Activated naive CD8-positive, alpha-beta T cell treated with anti-CD3 and anti-CD28 coated beads, Interleukin-2, amount 10 ng/mL, durations not matched to agents 7 days and 5 days (primary cell): ENCODE measurements at regions not wholly inside any gene's neighbourhood (a gene's known extent, or its start where the extent isn't known, plus 50 kb on each side); places are given as distances from the start of the nearest gene placed in this dataset.
"Not testable (repeated sequence)": the region's sequence is repeated elsewhere in the genome, so short reads cannot be mapped to it uniquely, and the experiment has no call there.

Experiments
- ATAC-seq: fragments of 150-1000 bp; cut with Tn5 transposase; one replicate; pipeline ENCODE4 v1.10.0; 2021; ENCODE audit warnings: low read depth, moderate library complexity
- POLR2A ChIA-PET: fragments of 350-600 bp; sonication (Branson Sonifier 250); formaldehyde crosslinking; loops from one replicate; lab custom pipeline; 2021; ENCODE audit warnings: antibody characterized with exemption; lab: Charles Lee
- DNase-seq: peaks from one replicate; pipeline ENCODE4 v3.0.0; 2021
- H3K27ac Mint-ChIP-seq: one replicate; pipeline ENCODE4 v1.8.0; 2022; ENCODE audit warnings: mild to moderate bottlenecking, mixed read lengths
- H3K27me3 Mint-ChIP-seq: one replicate; pipeline ENCODE4 v1.8.0; 2022; ENCODE audit warnings: mild to moderate bottlenecking, moderate library complexity, mixed read lengths
- H3K36me3 Mint-ChIP-seq: one replicate; pipeline ENCODE4 v1.8.0; 2021; ENCODE audit warnings: mild to moderate bottlenecking, mixed read lengths
- H3K4me1 Mint-ChIP-seq: one replicate; pipeline ENCODE4 v1.8.0; 2021; ENCODE audit warnings: mixed read lengths
- H3K4me3 Mint-ChIP-seq: one replicate; pipeline ENCODE4 v1.8.0; 2022; ENCODE audit warnings: mild to moderate bottlenecking, moderate library complexity, mixed read lengths
- H3K9me3 Mint-ChIP-seq: one replicate; pipeline ENCODE4 v1.8.0; 2021; ENCODE audit warnings: mixed read lengths

GRCh38 chr13:65829241-65830008 is 1400.7 kb downstream of the PCDH9 start:
- ATAC-seq (no peak), DNase-seq (no peak)
- Mint-ChIP-seq H3K27me3 (no peaks in the 10 kb centered on the region), H3K27ac (no peak overlapping the region), H3K4me3 (no peak overlapping the region), H3K9me3 (no peaks in the 10 kb centered on the region), H3K36me3 (no peaks in the 10 kb centered on the region), H3K4me1 (no peaks in the 10 kb centered on the region)
- POLR2A ChIA-PET: no interaction called here

- H3K27me3 Mint-ChIP-seq: no peaks in the 10 kb centered on the region
- POLR2A ChIA-PET: no interaction called here
Observed at GRCh38 chr13:65826657-65827056, 1403.5 kb downstream of the PCDH9 start.

DNA sequence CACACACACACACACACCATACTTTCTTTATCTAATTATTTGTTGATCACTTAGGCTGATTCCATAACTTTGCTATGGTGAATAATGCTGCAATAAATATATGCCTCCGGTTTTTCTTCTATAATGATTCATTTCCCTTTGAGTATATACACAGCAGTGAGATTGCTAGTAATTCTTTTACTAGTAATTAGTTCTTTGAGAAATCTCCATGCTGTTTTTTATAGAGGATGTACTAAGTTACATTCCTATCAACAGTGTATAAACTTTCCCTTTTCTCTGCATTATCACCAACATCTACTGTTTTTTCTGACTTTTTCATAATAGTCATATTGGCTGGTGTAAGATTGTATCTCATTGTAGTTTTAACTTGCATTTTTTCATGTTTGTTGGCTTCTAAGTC is 1405.1 kb downstream of the PCDH9 start:
- Mint-ChIP-seq H3K9me3 (no peaks in the 10 kb centered on the region), H3K36me3 (no peaks in the 10 kb centered on the region), H3K4me3 (no peak overlapping the region), H3K27ac (no peak overlapping the region), H3K27me3 (no peaks in the 10 kb centered on the region), H3K4me1 (no peaks in the 10 kb centered on the region)
- DNase-seq (no peak), ATAC-seq (no peak)
- POLR2A ChIA-PET: no interaction called here

More at GRCh38 chr13:65826657-65827056, 1403.5 kb downstream of the PCDH9 start:
- DNase-seq (no peak), ATAC-seq (no peak)
- no peak overlapping the region for H3K4me3 Mint-ChIP-seq
- no peaks in the 10 kb centered on the region for H3K4me1 Mint-ChIP-seq
- H3K9me3 Mint-ChIP-seq: no peaks in the 10 kb centered on the region
- H3K36me3 Mint-ChIP-seq: no peaks in the 10 kb centered on the region
- H3K27ac Mint-ChIP-seq: no peak overlapping the region

DNA sequence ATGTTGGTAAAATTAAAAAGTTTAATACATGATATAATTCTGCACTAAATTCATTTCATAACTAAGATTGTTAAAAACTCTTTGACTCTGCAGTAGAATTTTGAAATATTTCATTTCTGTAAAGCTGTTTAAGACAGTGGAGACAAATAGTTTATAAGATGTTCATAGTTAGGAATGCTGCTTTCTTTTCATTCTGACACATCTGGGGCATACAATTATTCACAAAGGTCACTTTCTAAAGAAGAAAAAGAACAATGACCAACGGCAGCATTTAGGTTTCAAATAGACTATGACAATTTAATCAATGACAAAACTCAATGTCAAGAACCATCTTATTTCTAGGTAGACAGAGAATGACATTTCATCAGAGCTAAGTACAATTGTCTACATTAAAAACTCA is 1422.1 kb downstream of the PCDH9 start:
- ATAC-seq: no peak
- POLR2A ChIA-PET: no interaction called here
- Mint-ChIP-seq H3K4me1 (no peaks in the 10 kb centered on the region), H3K9me3 (peaks cover 2% of the 10 kb centered on the region), H3K27me3 (no peaks in the 10 kb centered on the region), H3K4me3 (no peak overlapping the region), H3K36me3 (no peaks in the 10 kb centered on the region), H3K27ac (no peak overlapping the region)
- no peak for DNase-seq

DNA sequence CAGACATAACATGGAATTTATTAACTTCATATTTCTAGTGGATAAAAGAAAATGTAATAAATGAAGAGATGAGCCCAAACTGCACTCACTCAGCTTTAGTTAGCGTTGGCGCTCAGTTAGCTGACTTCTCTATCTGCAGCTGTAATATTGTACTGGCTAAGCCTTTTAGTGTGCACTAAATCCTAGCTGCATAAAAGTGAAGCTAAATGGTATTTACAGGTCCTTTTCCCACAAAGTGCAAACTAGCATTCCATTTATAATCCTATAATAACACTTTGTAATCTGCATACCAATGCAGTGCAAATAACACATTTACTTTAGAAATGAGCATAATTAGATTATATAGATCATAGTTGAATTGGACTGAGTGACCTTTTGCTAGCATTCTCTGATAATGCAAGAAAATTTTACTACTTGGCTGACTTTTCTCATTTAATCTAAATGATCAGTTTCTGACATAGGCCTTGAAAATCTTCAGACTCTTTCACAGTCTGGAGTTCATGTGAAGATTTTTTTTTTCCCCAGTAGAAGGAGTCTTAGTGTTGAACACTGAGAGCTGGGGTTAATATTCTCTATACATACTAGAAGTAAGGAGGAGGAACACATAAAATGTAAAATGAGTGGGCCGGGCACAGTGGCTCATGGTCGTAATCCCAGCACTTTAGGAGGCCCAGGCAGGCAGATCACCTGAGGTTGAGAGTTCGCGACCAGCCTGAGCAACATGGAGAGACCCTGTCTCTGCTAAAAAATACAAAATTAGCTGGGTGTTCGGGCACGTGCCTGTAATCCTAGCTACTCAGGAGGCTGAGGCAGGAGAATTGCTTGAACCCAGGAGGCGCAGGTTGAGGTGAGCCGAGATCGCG is 1426.4 kb downstream of the PCDH9 start:
- peaks cover 2% of the 10 kb centered on the region for H3K9me3 Mint-ChIP-seq
- no peaks in the 10 kb centered on the region for H3K36me3 Mint-ChIP-seq
- no peaks in the 10 kb centered on the region for H3K27me3 Mint-ChIP-seq
- no peaks in the 10 kb centered on the region for H3K4me1 Mint-ChIP-seq
- no peak for DNase-seq
- POLR2A ChIA-PET: no interaction called here
- H3K27ac Mint-ChIP-seq: no peak overlapping the region
- no peak for ATAC-seq
- no peak overlapping the region for H3K4me3 Mint-ChIP-seq

DNA sequence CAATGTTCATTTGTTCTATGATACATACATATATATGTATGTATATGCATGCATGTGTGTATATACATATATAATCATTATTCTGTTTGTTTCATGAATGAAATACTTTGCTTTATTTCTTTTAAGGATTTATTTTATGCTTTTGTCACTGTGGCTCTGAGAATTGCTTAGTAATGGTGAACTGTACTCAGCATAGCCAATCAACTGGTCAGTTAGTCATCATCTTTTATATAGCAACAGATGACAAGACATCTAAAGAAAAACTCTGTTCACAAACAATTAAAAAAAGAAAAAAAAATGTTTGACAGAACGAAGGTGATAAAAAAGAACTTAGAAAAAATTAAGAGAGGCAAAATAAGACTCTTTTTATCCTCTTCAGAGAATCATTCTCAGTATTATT is 1440.3 kb downstream of the PCDH9 start:
- no peak for DNase-seq
- no peak overlapping the region for H3K27ac Mint-ChIP-seq
- ATAC-seq: no peak
- H3K4me1 Mint-ChIP-seq: no peaks in the 10 kb centered on the region
- H3K4me3 Mint-ChIP-seq: no peak overlapping the region
- POLR2A ChIA-PET: no interaction called here
- H3K36me3 Mint-ChIP-seq: no peaks in the 10 kb centered on the region
- H3K9me3 Mint-ChIP-seq: no peaks in the 10 kb centered on the region
- no peaks in the 10 kb centered on the region for H3K27me3 Mint-ChIP-seq

DNA sequence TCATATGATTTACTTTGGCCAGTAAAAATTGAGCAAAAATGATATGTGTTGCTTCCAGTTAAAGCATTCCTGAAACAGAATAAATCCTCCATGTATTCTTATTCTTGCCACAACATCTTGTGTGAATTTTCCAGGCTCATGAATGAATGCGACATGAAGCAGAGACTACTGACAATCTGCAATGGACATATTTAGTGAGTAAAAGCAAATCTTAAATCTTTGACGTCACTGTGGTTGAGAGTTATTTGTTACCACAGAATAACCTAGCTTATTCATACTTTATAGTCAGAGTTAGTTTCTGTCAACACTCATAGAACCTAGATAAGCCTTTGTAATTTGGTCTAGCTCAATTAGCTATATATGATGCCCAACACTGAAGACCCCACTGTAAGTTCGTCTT is 1443.1 kb downstream of the PCDH9 start:
- Mint-ChIP-seq H3K27me3 (no peaks in the 10 kb centered on the region), H3K4me1 (no peaks in the 10 kb centered on the region), H3K4me3 (no peak overlapping the region), H3K36me3 (no peaks in the 10 kb centered on the region), H3K27ac (no peak overlapping the region), H3K9me3 (no peaks in the 10 kb centered on the region)
- POLR2A ChIA-PET: no interaction called here
- DNase-seq (no peak), ATAC-seq (no peak)

DNA sequence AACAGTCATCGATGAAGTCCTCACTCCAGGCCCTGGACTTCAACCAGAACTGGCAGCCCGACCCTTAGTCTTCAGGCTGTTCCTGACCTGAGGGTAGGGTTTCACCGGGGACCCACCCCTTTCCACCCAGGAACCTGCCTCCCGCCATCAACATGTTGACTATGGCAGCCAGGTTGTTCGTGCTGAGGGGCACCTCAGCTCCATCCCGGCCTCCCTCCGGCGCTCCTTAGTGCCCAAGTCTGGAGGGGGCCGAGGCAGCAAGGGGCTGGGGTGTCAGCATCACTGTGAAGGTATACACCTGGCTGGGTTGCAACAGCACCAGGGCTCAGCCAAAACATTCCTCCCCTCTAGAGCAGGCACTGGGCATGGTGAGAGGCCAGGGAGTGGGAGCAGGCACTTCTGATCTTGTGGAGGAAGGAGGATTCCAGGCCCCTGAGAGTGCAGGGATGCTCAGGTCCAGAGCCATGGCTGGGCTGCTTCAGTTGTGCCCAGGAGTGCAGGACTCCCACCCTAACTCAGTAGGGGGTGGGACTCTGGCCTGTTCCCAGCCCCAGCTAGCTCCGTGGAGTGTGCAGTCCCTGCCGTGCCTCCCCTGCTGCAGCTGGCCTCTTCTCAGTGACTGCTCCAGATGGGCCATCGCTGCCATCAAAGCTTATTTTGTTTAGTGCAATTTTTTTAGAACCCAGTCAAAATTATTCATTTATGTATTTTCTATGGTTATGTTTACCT is 1445.9 kb downstream of the PCDH9 start:
- H3K36me3 Mint-ChIP-seq: no peaks in the 10 kb centered on the region
- no peak overlapping the region for H3K27ac Mint-ChIP-seq
- no peak overlapping the region for H3K4me3 Mint-ChIP-seq
- H3K4me1 Mint-ChIP-seq: no peaks in the 10 kb centered on the region
- H3K27me3 Mint-ChIP-seq: no peaks in the 10 kb centered on the region
- DNase-seq (no peak), ATAC-seq (no peak)
- H3K9me3 Mint-ChIP-seq: peaks cover 5% of the 10 kb centered on the region
- POLR2A ChIA-PET: no interaction called here

DNA sequence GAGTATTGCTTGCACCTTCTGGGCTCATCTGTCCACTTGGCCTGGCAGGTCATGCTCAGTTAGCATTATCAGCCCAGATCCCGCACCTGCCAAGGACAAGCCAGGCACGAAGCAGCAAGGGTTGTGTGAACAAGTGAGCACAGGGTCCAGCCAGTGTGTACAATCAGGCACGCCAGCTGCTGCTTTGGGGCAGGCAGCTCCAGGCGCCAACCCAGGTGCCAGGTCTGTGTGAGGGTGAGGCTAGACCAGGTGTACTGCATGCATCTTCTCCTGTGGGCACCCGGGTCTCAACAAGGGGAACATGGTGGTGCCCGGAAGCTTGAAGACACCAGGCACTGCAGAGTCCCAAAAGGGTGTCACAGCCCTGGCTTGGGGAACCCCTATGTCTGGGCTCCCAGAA is 1446.8 kb downstream of the PCDH9 start:
- DNase-seq: no peak
- no peak for ATAC-seq
- H3K4me3 Mint-ChIP-seq: no peak overlapping the region
- no peak overlapping the region for H3K27ac Mint-ChIP-seq
- H3K9me3 Mint-ChIP-seq: peaks cover 5% of the 10 kb centered on the region
- no peaks in the 10 kb centered on the region for H3K27me3 Mint-ChIP-seq
- H3K4me1 Mint-ChIP-seq: no peaks in the 10 kb centered on the region
- POLR2A ChIA-PET: no interaction called here
- no peaks in the 10 kb centered on the region for H3K36me3 Mint-ChIP-seq

DNA sequence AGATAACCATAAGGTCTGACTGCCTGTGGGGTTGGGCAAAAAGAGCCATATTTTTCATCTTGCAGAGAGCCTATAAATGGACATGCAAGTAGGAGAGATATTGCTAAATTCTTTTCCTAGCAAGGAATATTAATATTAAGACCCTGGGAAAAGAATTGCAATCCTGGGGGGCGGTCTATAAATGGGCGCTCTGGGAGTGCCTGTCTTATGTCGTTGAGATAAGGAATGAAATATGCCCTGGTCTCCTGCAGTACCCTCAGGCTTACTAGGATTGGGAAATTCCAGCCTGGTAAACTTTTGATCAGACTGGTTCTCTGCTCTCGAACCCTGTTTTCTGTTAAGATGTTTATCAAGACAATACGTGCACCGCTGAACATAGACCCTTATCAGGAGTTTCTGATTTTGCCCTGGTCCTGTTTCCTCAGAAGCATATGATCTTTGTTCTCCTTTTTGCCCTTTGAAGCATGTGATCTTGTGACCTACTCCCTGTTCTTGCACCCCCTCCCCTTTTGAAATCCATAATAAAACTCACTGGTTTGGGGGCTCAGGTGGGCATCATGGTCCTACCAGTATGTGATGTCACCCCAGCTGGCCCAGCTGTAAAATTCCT is 1458.3 kb downstream of the PCDH9 start:
- H3K27ac Mint-ChIP-seq, H3K4me3 Mint-ChIP-seq, H3K9me3 Mint-ChIP-seq, H3K4me1 Mint-ChIP-seq, POLR2A ChIA-PET, DNase-seq, ATAC-seq, H3K36me3 Mint-ChIP-seq, H3K27me3 Mint-ChIP-seq: not testable (repeated sequence)

- Mint-ChIP-seq H3K27me3 (no peaks in the 10 kb centered on the region), H3K4me3 (no peak overlapping the region), H3K27ac (no peak overlapping the region), H3K9me3 (peaks cover 6% of the 10 kb centered on the region), H3K36me3 (no peaks in the 10 kb centered on the region), H3K4me1 (no peaks in the 10 kb centered on the region)
- no peak for ATAC-seq
- POLR2A ChIA-PET: no interaction called here
- no peak for DNase-seq
Observed at GRCh38 chr13:65768545-65768944, 1461.6 kb downstream of the PCDH9 start.

- Mint-ChIP-seq H3K36me3 (no peaks in the 10 kb centered on the region), H3K9me3 (peaks cover 4% of the 10 kb centered on the region), H3K27ac (no peak overlapping the region), H3K4me1 (no peaks in the 10 kb centered on the region), H3K27me3 (no peaks in the 10 kb centered on the region), H3K4me3 (no peak overlapping the region)
- POLR2A ChIA-PET: no interaction called here
- DNase-seq (no peak), ATAC-seq (no peak)
Observed at GRCh38 chr13:65763811-65764210, 1466.3 kb downstream of the PCDH9 start.

- H3K9me3 Mint-ChIP-seq: peaks cover 8% of the 10 kb centered on the region
- no peaks in the 10 kb centered on the region for H3K27me3 Mint-ChIP-seq
- POLR2A ChIA-PET: no interaction called here
- H3K36me3 Mint-ChIP-seq: no peaks in the 10 kb centered on the region
- ATAC-seq (no peak), DNase-seq (no peak)
- H3K27ac Mint-ChIP-seq: no peak overlapping the region
- no peak overlapping the region for H3K4me3 Mint-ChIP-seq
- H3K4me1 Mint-ChIP-seq: no peaks in the 10 kb centered on the region
Observed at GRCh38 chr13:65762012-65762411, 1468.1 kb downstream of the PCDH9 start.
